Stimulated activated naive CD8-positive, alpha-beta T cell treated with anti-CD3 and anti-CD28 coated beads, Interleukin-15, Interleukin-2, amounts not matched to agents 100 ng/mL and 50 ng/mL, for 24 hours (primary cell): ENCODE measurements at regions not wholly inside any gene's neighbourhood (a gene's known extent, or its start where the extent isn't known, plus 50 kb on each side); places are given as distances from the start of the nearest gene placed in this dataset.

Experiments used
- H3K27ac Mint-ChIP-seq: one replicate; pipeline ENCODE4 v1.8.0; 2021; ENCODE audit warnings: mild to moderate bottlenecking, mixed read lengths
- H3K27me3 Mint-ChIP-seq: one replicate; pipeline ENCODE4 v1.8.0; 2021; ENCODE audit warnings: mixed read lengths
- H3K36me3 Mint-ChIP-seq: one replicate; pipeline ENCODE4 v1.8.0; 2021; ENCODE audit warnings: low read depth, mixed read lengths
- H3K4me1 Mint-ChIP-seq: one replicate; pipeline ENCODE4 v1.8.0; 2021; ENCODE audit warnings: low read depth, mixed read lengths
- H3K4me3 Mint-ChIP-seq: one replicate; pipeline ENCODE4 v1.8.0; 2021; ENCODE audit warnings: mild to moderate bottlenecking, mixed read lengths
- H3K9me3 Mint-ChIP-seq: one replicate; pipeline ENCODE4 v1.8.0; 2021; ENCODE audit warnings: mixed read lengths

GRCh38 chr4:178255172-178255571 is 812.9 kb upstream of the AGA start:
- no peaks in the 10 kb centered on the region for H3K27me3 Mint-ChIP-seq
- no peak overlapping the region for H3K4me3 Mint-ChIP-seq
- H3K36me3 Mint-ChIP-seq, result no peaks in the 10 kb centered on the region
- H3K9me3 Mint-ChIP-seq, result peaks cover 16% of the 10 kb centered on the region
- H3K27ac Mint-ChIP-seq, result no peak overlapping the region
- no peaks in the 10 kb centered on the region for H3K4me1 Mint-ChIP-seq

DNA sequence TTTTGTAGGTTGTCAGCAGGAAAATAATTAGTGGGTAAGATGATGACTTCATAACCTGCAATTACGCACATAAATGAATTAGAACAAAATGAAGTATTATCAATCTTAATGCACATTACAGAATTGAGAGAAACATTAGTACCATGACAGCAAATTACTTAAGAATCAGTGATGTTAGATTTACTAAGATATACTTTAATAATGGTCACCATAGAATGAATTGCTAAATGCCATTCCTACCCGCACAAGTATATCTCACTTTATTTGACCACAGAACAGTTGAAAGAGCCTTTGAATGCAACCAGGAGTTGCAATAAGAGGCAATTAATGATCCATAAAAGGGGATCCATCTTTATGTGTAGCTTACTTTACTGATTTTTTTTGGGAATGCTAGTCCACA is 816.4 kb upstream of the AGA start:
- Mint-ChIP-seq H3K27ac (no peak overlapping the region), H3K36me3 (no peaks in the 10 kb centered on the region), H3K4me1 (no peaks in the 10 kb centered on the region), H3K4me3 (no peak overlapping the region), H3K9me3 (peaks cover 16% of the 10 kb centered on the region), H3K27me3 (no peaks in the 10 kb centered on the region)

DNA sequence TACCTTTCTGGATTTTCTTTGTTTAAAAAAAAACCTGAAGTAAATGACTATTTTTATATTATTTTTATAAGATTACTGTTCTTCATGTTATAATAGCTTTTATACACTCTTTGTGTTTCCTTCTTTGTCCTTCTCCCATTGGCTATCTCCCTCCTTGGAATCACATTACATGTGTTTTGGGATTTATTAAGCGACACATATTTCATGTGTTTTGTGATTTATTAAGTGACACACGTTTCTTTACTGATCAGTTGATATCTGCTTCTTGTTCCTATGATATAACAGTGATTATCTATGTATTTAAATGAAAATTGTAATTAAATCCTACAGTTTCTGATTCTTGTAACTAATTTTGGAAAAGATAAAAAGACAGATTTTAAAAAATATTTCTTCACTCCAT is 817.3 kb upstream of the AGA start:
- Mint-ChIP-seq H3K36me3 (no peaks in the 10 kb centered on the region), H3K9me3 (peaks cover 11% of the 10 kb centered on the region), H3K4me3 (no peak overlapping the region), H3K4me1 (no peaks in the 10 kb centered on the region), H3K27me3 (no peaks in the 10 kb centered on the region), H3K27ac (no peak overlapping the region)

GRCh38 chr4:178264001-178264400 is 821.8 kb upstream of the AGA start:
- peaks cover 19% of the 10 kb centered on the region for H3K9me3 Mint-ChIP-seq
- no peak overlapping the region for H3K4me3 Mint-ChIP-seq
- no peaks in the 10 kb centered on the region for H3K36me3 Mint-ChIP-seq
- no peaks in the 10 kb centered on the region for H3K4me1 Mint-ChIP-seq
- H3K27ac Mint-ChIP-seq, result no peak overlapping the region
- H3K27me3 Mint-ChIP-seq, result no peaks in the 10 kb centered on the region

- Mint-ChIP-seq H3K9me3 (peaks cover 17% of the 10 kb centered on the region), H3K4me3 (no peak overlapping the region), H3K27me3 (no peaks in the 10 kb centered on the region), H3K27ac (no peak overlapping the region), H3K4me1 (no peaks in the 10 kb centered on the region), H3K36me3 (no peaks in the 10 kb centered on the region)
These were observed 829.1 kb upstream of the AGA start for GRCh38 chr4:178271386-178271785.

DNA sequence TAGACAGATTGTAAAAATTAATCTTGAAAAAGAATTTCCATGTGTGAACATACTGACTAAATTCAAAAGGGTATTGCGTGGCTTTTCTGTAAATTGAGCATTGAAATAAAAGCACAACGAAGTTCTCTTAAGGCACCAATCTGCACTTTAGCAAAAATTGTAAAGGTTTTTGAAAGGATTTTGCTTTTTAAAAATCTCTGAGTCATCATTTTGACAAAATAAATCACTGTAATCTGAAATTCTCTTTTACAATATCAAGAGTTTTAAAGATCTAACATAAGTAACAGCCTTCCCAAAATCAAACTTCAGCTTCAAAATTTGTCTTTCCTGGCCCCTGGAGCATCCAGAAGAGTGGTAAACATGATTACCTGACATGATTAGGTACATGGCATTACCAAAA is 830.9 kb upstream of the AGA start:
- Mint-ChIP-seq H3K4me1 (no peaks in the 10 kb centered on the region), H3K27me3 (no peaks in the 10 kb centered on the region), H3K9me3 (peaks cover 13% of the 10 kb centered on the region), H3K4me3 (no peak overlapping the region), H3K36me3 (no peaks in the 10 kb centered on the region), H3K27ac (no peak overlapping the region)

DNA sequence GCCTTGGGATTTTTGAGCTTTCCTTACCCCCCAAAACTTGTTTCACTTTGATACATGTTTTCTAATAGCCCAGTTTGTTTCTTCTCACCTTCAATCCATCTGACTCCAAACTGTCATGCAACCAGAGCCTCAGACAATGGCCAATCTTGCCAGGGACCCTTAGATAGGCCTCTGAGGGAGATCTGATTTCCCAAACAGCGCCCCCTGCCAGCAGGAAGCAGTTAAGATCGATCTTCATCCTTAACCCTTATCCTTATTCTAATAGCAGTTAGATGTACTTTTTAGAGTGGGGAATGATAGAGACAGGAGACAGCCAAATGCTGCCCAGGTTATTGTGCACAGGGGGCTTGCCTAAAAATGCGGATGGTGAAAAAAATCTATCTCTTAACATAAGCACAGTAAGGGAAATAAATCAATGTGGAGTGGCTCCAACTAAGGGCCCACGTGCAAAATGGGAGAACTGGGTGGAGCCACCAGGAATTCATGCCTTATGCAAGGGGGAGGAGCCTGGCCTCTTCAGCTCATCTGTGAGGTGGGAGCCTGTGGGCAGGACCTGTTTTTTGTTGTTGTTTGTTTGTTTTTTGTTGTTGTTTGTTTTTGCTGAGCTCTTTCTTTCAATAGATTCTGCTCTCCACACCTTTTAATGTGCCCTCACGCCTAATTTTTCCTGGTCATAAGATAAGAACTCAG is 833.6 kb upstream of the AGA start:
- no peaks in the 10 kb centered on the region for H3K4me1 Mint-ChIP-seq

GRCh38 chr4:178280362-178280761 is 838.1 kb upstream of the AGA start:
- Mint-ChIP-seq H3K27ac (no peak overlapping the region), H3K27me3 (no peaks in the 10 kb centered on the region), H3K36me3 (no peaks in the 10 kb centered on the region), H3K4me3 (no peak overlapping the region), H3K4me1 (no peaks in the 10 kb centered on the region), H3K9me3 (peaks cover 10% of the 10 kb centered on the region)

More for the DNA sequence above, 833.6 kb upstream of the AGA start:
- Mint-ChIP-seq H3K36me3 (no peaks in the 10 kb centered on the region), H3K4me3 (no peak overlapping the region), H3K9me3 (peaks cover 15% of the 10 kb centered on the region), H3K27ac (no peak overlapping the region), H3K27me3 (no peaks in the 10 kb centered on the region)

- H3K36me3 Mint-ChIP-seq, result no peaks in the 10 kb centered on the region
- H3K9me3 Mint-ChIP-seq, result peaks cover 4% of the 10 kb centered on the region
- no peaks in the 10 kb centered on the region for H3K4me1 Mint-ChIP-seq
These were observed 846.2 kb upstream of the AGA start for GRCh38 chr4:178288462-178288861.

DNA sequence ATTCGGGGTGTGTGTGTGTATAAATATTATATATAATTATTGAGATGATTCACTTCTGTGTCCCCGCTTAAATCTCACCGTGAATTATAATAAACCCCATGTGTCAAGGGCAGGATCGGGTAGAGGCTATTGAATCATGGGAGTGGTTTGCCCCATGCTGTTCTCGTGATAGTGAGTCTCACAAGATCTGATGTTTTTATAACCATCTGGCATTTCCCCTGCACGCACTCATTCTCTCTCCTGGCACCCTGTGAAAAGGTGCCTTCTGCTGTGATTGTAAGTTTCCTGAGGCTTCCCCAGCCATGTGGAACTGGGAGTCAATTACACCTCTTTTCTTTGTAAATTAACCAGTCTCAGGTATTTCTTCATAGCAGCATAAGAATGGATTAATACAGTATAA is 851.4 kb upstream of the AGA start:
- Mint-ChIP-seq H3K9me3 (no peaks in the 10 kb centered on the region), H3K4me3 (no peak overlapping the region), H3K36me3 (no peaks in the 10 kb centered on the region), H3K27ac (no peak overlapping the region), H3K4me1 (no peaks in the 10 kb centered on the region), H3K27me3 (no peaks in the 10 kb centered on the region)

More at GRCh38 chr4:178288462-178288861, 846.2 kb upstream of the AGA start:
- no peak overlapping the region for H3K4me3 Mint-ChIP-seq
- H3K27ac Mint-ChIP-seq, result no peak overlapping the region
- H3K27me3 Mint-ChIP-seq, result no peaks in the 10 kb centered on the region

GRCh38 chr4:178296669-178297068 is 854.4 kb upstream of the AGA start:
- Mint-ChIP-seq H3K27ac (no peak overlapping the region), H3K4me1 (no peaks in the 10 kb centered on the region), H3K27me3 (no peaks in the 10 kb centered on the region), H3K36me3 (no peaks in the 10 kb centered on the region), H3K9me3 (no peaks in the 10 kb centered on the region), H3K4me3 (no peak overlapping the region)

GRCh38 chr4:178306565-178306964 is 864.3 kb upstream of the AGA start:
- no peaks in the 10 kb centered on the region for H3K9me3 Mint-ChIP-seq
- no peak overlapping the region for H3K4me3 Mint-ChIP-seq
- no peaks in the 10 kb centered on the region for H3K36me3 Mint-ChIP-seq
- H3K27ac Mint-ChIP-seq, result no peak overlapping the region
- H3K4me1 Mint-ChIP-seq, result no peaks in the 10 kb centered on the region
- H3K27me3 Mint-ChIP-seq, result no peaks in the 10 kb centered on the region

GRCh38 chr4:178309890-178310289 is 867.7 kb upstream of the AGA start:
- Mint-ChIP-seq H3K36me3 (no peaks in the 10 kb centered on the region), H3K27ac (no peak overlapping the region), H3K27me3 (no peaks in the 10 kb centered on the region), H3K4me1 (no peaks in the 10 kb centered on the region), H3K9me3 (no peaks in the 10 kb centered on the region), H3K4me3 (no peak overlapping the region)

- Mint-ChIP-seq H3K27me3 (no peaks in the 10 kb centered on the region), H3K9me3 (peaks cover under 1% of the 10 kb centered on the region), H3K27ac (no peak overlapping the region), H3K36me3 (no peaks in the 10 kb centered on the region), H3K4me1 (no peaks in the 10 kb centered on the region), H3K4me3 (no peak overlapping the region)
These were observed 869.8 kb upstream of the AGA start for GRCh38 chr4:178311997-178312396.

DNA sequence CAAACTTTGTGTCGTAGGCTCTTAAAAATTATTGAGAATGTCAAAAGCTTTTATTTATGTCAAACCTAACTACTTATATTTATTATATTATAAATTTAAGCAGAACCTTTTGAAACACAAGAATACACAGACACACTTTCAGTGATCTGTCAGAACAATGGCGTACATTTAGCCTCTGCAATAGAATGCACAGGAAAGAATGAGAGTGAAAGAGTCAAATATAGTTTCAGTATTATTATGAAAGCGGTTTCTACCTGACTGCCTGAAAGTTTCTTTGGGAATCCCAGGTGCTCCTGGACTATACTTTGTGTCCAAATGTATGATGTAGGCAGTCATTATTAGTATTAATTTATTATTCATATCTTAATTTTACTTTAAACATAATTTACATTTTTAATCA is 872.0 kb upstream of the AGA start:
- Mint-ChIP-seq H3K27ac (no peak overlapping the region), H3K36me3 (no peaks in the 10 kb centered on the region), H3K27me3 (no peaks in the 10 kb centered on the region), H3K4me3 (no peak overlapping the region), H3K4me1 (no peaks in the 10 kb centered on the region), H3K9me3 (peaks cover 8% of the 10 kb centered on the region)

- Mint-ChIP-seq H3K36me3 (no peaks in the 10 kb centered on the region), H3K4me3 (no peak overlapping the region), H3K27me3 (no peaks in the 10 kb centered on the region), H3K27ac (no peak overlapping the region), H3K4me1 (no peaks in the 10 kb centered on the region), H3K9me3 (peaks cover 18% of the 10 kb centered on the region)
These were observed 874.0 kb upstream of the AGA start for GRCh38 chr4:178316211-178316610.
